GM12875 (cell line): ENCODE measurements at regions not wholly inside any gene's neighbourhood (a gene's known extent, or its start where the extent isn't known, plus 50 kb on each side); places are given as distances from the start of the nearest gene placed in this dataset.

Experiments used
- H3K4me3 ChIP-seq: one replicate; pipeline ENCODE4 v1.5.1; 2011; ENCODE audit warnings: low read depth, low read length, control low read depth
- CTCF ChIP-seq: IDR thresholded peaks from 2 replicates; pipeline ENCODE4 v1.5.1; 2011; ENCODE audit warnings: low read depth, mild to moderate bottlenecking, control low read depth, inconsistent platforms, low read length, moderate library complexity, borderline replicate concordance; ENCODE audit not compliant: insufficient read depth

- H3K4me3 ChIP-seq, result no peak overlapping the region
Measured at GRCh38 chr10:91104193-91105041, 116.0 kb upstream of the PCGF5 start.

GRCh38 chr10:91105269-91105668, 115.2 kb upstream of the PCGF5 start:
- TF ChIP-seq CTCF, result no peak
- H3K4me3 ChIP-seq, result no peak overlapping the region

More at GRCh38 chr10:91104193-91105041, 116.0 kb upstream of the PCGF5 start:
- TF ChIP-seq CTCF, result no peak

DNA sequence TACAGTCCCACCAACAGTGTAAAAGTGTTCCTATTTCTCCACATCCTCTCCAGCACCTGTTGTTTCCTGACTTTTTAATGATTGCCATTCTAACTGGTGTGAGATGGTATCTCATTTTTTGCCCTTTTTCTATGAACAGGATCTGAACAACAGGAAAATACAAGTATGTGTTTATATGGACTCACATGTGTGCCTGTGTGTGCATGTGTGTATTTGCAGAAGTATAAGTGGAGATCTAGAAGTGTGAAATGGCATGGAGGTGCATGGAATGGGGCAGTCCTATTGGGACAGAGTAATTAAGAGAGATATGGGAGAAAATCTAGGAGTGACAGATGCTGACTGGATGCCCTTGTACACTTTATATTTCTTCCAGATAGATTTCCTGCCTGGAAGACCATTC, 111.6 kb upstream of the PCGF5 start:
- no peak overlapping the region for H3K4me3 ChIP-seq
- TF ChIP-seq CTCF, result no peak

- no peak overlapping the region for H3K4me3 ChIP-seq
- TF ChIP-seq CTCF, result no peak
Measured at GRCh38 chr10:91111060-91111459, 109.4 kb upstream of the PCGF5 start.

DNA sequence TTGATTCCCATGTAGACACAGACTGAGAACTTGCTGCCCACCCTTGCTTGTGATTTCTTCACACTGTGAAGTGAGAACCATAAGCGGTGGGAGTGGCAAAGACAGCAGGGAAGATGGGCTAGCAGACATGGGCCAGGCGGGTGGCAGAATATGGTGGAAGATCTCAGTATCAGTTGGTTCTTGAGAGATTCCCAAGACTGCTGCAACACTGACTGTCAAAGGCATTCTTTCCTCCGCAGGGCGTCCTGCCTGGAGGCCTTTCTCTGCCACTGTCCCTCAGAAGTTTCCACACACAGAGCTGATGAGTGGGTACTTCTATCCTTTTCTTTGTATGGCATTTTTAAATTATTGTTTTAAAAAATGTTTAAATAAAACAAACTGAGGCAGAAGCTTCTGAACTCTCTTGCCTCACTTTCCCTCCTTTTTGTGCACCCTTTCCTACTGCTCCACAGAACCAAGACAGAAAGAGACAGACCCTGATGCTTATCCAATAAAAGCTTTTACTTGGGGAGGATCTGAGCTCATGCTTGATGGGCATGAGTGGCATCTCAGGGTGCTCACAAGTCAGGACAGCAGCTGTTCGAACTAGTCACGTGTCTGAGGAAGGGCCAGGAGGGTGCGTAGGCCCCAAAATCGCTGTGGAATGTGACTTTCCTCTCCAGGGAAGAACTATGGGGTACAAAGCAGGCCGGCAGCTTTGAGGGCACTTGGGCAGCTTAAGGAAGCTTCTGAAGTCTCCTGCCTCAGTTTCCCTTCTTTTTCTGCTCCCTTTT, 104.7 kb upstream of the PCGF5 start:
- no peak overlapping the region for H3K4me3 ChIP-seq
- TF ChIP-seq CTCF, result no peak

GRCh38 chr10:91117505-91117904, 103.0 kb upstream of the PCGF5 start:
- no peak for TF ChIP-seq CTCF
- no peak overlapping the region for H3K4me3 ChIP-seq
